ENCODE measurements at regions not wholly inside any gene's neighbourhood (a gene's known extent, or its start where the extent isn't known, plus 50 kb on each side); places are given as distances from the start of the nearest gene placed in this dataset.
"Not testable (repeated sequence)": the region's sequence is repeated elsewhere in the genome, so short reads cannot be mapped to it uniquely, and the experiment has no call there.

DNA sequence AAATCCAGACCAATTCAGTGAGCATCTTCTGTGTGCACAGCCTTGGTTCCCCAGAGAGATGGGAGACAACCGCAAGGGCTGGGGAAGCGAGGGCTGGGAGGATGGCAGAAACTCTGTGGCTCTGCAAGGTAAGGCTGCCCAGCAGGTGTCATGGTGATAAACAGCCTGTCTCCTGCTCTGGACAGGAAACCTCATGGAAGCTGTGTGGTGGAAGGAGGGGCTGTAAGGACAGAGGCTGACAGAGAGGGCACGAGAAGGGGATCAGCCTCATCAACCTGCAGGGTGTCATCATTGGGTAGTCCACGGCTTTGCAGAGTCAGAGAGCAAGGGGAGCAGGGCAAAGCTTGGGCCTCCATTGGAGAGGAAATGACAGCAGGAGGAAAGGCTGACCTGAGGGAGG lies 138.4 kb upstream of the CADM1 start:
- Mint-ChIP-seq H3K27ac (no peak overlapping the region), H3K4me3 (no peak overlapping the region), H3K36me3 (ENCODE audit: low read depth) (no peaks in the 10 kb centered on the region), H3K27me3 (peaks cover 20% of the 10 kb centered on the region), H3K4me1 (no peaks in the 10 kb centered on the region)
- H3K9me3 ChIP-seq (ENCODE audit: control insufficient read depth, low read length, poor library complexity, severe bottlenecking) = no peaks in the 10 kb centered on the region
- ATAC-seq = no peak
- DNase-seq = no peak

DNA sequence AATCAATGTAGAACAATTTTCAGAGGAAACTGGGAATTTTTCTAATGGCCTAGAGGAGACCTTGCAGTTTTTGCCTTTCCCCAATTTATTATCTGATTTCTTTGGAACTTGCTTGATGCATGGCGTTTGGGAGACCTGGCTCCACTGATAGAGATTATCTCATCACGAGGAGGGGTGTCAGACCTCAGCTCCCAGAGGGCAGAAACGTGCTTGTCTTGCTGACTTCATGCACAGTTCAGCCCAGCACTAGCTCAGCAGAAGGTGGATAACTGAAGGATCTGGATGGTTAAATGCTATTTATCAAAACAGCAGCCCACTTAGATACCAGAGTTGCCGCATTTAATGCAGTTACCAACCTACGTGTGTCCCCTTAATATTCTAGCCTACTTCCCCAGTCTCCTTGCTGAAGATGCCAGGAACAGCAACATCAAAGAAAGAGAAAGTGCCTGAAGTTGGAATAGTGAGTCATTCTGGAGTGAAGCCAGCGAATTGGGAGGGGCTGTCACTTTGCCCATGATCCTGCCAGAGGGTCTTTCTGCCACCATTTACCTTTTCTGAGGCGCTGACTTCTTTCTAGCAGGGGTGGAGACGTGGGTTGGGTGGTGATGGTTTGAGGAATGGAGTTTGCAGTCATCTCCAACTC lies 133.5 kb upstream of the CADM1 start:
- Mint-ChIP-seq H3K4me1 (no peaks in the 10 kb centered on the region), H3K36me3 (ENCODE audit: low read depth) (no peaks in the 10 kb centered on the region), H3K27ac (no peak overlapping the region), H3K4me3 (no peak overlapping the region), H3K27me3 (peaks cover 4% of the 10 kb centered on the region)
- H3K9me3 ChIP-seq (ENCODE audit: control insufficient read depth, low read length, poor library complexity, severe bottlenecking) = no peaks in the 10 kb centered on the region
- ATAC-seq = no peak
- DNase-seq = no peak

DNA sequence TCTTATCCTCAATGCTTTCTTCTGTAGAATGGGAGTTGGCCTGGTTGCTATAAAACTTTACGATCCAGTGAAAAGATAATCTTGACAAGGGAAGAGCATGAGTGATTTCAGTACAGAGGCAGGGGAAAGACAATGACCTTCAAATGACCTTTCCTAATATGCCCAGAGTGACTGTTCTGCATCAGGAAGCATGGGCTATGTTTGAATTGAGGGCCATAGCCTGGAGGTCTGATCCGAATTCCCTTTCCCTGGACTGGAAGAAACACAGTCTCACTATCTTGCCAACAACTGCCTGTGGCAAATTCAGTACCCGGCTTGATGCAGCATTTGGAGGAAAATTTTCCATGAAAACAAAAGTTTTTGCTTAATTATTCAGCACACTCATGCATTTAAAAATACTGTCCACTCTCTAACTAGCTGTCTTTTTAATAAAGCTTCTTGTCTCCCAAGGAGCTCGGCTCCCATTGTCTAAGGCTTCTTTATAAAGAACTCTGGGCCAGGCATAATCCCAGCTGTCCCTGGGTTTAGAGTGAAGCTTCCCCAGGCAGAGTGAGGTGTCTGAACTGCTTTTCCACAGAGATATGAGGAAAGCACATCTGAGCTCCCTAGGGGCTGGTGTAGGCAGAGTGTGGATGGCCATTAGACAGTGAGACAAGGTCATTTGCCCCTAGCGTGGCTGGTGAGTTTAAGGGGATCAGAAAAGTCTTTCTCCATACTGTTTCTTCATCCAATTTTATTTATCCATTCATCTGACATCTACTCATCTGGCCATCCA lies 132.7 kb upstream of the CADM1 start:
- DNase-seq (no peak), ATAC-seq (no peak)
- Mint-ChIP-seq H3K27me3 (no peaks in the 10 kb centered on the region), H3K36me3 (ENCODE audit: low read depth) (no peaks in the 10 kb centered on the region), H3K27ac (no peak overlapping the region), H3K4me3 (no peak overlapping the region), H3K4me1 (no peaks in the 10 kb centered on the region)
- no peaks in the 10 kb centered on the region for H3K9me3 ChIP-seq (ENCODE audit: control insufficient read depth, low read length, poor library complexity, severe bottlenecking)

DNA sequence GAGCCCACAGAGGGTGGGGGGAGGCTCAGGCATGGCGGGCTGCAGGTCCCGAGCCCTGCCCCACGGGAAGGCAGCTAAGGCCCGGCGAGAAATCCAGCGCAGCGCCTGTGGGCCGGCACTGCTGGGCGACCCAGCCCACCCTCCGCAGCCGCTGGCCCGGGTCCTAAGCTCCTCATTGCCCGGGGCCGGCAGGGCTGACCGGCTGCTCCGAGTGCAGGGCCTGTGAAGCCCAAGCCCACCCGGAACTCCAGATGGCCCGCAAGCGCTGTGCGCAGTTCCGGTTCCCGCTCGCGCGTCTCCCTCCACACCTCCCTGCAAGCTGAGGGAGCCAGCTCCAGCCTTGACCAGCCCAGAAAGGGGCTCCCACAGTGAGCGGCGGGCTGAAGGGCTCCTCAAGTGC lies 129.8 kb upstream of the CADM1 start:
- not testable (repeated sequence) for ATAC-seq; H3K36me3 Mint-ChIP-seq (ENCODE audit: low read depth); H3K27ac Mint-ChIP-seq; H3K9me3 ChIP-seq (ENCODE audit: control insufficient read depth, low read length, poor library complexity, severe bottlenecking); DNase-seq; H3K4me1 Mint-ChIP-seq; H3K4me3 Mint-ChIP-seq
- peaks cover 10% of the 10 kb centered on the region for H3K27me3 Mint-ChIP-seq

DNA sequence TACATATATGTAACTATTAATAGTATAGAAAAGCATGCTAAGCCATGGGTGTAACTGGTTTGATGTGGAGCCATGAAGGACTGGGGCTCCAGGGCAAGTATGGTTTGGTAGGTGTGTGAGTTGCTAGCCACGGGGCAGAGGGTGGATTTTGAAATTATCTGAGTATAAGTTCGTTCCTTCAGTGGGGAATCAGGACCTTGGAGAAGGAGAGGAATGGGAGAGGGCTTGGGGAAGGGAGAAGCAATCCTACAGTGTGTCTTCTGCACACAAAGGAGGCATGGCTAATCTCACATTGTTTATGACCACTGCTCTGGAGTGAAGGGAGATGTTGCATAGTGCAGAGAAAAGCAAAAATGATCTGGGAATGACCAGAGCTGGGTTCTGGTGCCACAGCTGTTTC lies 127.8 kb upstream of the CADM1 start:
- peaks cover 10% of the 10 kb centered on the region for H3K27me3 Mint-ChIP-seq
- H3K36me3 Mint-ChIP-seq (ENCODE audit: low read depth) = no peaks in the 10 kb centered on the region
- H3K4me1 Mint-ChIP-seq = no peaks in the 10 kb centered on the region
- DNase-seq (no peak), ATAC-seq (no peak)
- H3K4me3 Mint-ChIP-seq = no peak overlapping the region
- H3K9me3 ChIP-seq (ENCODE audit: control insufficient read depth, low read length, poor library complexity, severe bottlenecking) = no peaks in the 10 kb centered on the region
- H3K27ac Mint-ChIP-seq = no peak overlapping the region

DNA sequence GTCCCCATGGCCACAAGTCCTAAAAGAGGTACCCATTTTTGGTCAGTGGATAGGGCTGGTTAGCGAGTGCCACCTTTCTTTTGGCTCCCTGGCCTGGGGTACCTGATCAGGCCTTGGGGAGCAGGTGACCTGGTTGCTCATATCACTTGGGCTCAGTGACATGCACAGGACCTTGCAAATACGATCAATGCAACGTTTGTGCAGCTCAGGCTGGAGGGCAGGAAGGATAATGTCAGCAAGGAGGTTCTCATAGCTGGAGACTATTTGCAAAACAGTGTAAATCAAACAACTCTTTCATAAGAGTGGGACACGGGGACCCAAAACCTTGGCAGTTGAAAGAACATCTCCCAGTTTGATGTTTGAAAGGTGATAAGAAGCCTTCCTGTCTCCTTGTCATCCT lies 127.4 kb upstream of the CADM1 start:
- DNase-seq (no peak), ATAC-seq (no peak)
- H3K27ac Mint-ChIP-seq = no peak overlapping the region
- H3K36me3 Mint-ChIP-seq (ENCODE audit: low read depth) = no peaks in the 10 kb centered on the region
- no peaks in the 10 kb centered on the region for H3K9me3 ChIP-seq (ENCODE audit: control insufficient read depth, low read length, poor library complexity, severe bottlenecking)
- H3K27me3 Mint-ChIP-seq = peaks cover 10% of the 10 kb centered on the region
- no peaks in the 10 kb centered on the region for H3K4me1 Mint-ChIP-seq
- H3K4me3 Mint-ChIP-seq = no peak overlapping the region

DNA sequence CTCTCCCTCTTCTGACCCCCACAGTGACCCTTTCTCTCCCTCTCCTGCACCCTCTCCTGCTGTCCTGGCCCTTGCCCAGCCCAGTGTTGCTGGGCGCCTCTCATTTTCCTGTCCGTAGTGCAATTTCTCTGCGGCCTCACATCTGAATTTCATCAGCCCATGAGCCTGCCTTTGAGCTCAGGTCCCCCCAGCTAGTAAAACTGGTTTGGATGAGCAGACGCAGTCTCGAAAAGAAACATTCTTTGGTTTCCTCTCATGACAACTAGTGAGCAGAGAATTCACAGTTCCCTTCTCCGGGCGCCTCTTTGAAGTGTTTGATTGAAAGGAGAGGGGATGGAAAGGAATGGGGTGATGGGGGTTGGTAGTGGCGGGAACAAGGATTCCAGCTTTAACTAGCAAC lies 126.0 kb upstream of the CADM1 start:
- no peaks in the 10 kb centered on the region for H3K36me3 Mint-ChIP-seq (ENCODE audit: low read depth)

DNA sequence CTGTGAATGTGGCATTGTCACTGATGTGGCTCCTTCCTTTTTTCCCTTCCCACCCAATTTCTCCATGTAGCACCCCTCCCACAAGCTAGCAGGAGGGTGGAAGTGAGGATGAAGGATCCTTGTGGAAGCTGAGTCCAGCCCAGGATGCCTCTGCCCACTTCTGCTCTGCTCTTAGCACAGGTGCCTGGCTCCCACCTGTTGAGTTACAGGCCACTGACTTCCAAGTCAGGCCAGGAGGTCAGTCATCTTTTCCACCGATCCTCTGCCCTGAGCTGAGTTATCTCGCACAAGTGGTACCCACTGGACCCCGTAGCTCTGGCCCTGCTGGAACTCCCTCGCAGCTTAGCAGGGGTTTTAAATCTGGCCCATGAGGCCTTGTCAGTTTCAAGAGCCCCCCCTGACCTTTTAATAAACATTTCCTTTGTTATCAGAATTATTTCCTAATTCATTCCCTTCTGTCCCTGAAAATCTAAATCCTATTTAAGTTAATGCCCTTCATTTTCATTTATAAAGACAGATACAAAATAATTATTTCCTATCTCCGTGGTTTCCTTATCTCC lies 125.3 kb upstream of the CADM1 start:
- H3K27ac Mint-ChIP-seq = no peak overlapping the region
- H3K4me3 Mint-ChIP-seq = no peak overlapping the region
- DNase-seq = no peak
- H3K4me1 Mint-ChIP-seq = no peaks in the 10 kb centered on the region
- H3K36me3 Mint-ChIP-seq (ENCODE audit: low read depth) = no peaks in the 10 kb centered on the region
- peaks cover 10% of the 10 kb centered on the region for H3K27me3 Mint-ChIP-seq
- H3K9me3 ChIP-seq (ENCODE audit: control insufficient read depth, low read length, poor library complexity, severe bottlenecking) = no peaks in the 10 kb centered on the region
- ATAC-seq = no peak

More for the DNA sequence above, 126.0 kb upstream of the CADM1 start:
- Mint-ChIP-seq H3K27me3 (peaks cover 10% of the 10 kb centered on the region), H3K27ac (no peak overlapping the region), H3K4me3 (no peak overlapping the region), H3K4me1 (no peaks in the 10 kb centered on the region)
- no peaks in the 10 kb centered on the region for H3K9me3 ChIP-seq (ENCODE audit: control insufficient read depth, low read length, poor library complexity, severe bottlenecking)
- no peak for DNase-seq
- ATAC-seq = no peak

DNA sequence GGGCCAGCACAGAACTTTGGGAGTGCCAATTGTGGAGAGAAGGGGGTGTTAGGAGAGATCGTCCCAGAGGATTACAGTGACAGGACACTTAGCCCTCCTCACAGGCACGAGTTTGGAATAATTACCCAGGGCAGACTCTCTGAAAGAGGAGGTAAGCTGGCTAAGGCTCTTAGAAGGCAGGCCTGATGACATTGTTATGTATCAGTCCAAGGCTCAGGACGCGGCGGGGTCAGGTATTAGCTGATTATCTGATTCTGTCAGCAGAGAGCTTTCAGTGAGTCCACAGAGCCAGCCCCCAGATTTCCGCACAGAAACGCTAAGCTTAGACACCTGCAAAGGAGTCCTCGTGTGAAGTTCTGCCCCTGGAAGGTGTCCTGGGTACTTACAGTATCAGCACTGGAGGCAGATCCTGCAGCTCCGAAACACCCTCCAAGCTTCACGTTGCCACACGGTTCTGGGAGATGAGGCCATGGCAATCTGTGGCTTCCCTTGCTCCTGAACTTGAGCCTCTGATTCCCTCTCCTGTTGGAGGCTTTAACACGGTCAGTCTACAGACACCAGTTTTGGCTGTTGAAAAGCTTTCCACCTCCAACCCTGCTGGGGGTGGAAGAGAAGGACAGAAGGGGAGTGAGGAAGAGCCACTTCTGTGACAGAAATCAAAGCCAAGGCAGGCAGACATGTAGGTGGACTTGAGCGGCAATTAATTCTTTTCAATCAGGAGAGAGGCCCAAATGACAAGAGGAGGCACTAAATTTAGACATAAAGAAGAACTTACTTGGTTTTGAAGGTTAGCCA lies 123.6 kb upstream of the CADM1 start:
- H3K27ac Mint-ChIP-seq = no peak overlapping the region
- H3K4me3 Mint-ChIP-seq = no peak overlapping the region
- DNase-seq (no peak), ATAC-seq (no peak)
- H3K9me3 ChIP-seq (ENCODE audit: control insufficient read depth, low read length, poor library complexity, severe bottlenecking) = no peaks in the 10 kb centered on the region
- H3K36me3 Mint-ChIP-seq (ENCODE audit: low read depth) = no peaks in the 10 kb centered on the region
- no peaks in the 10 kb centered on the region for H3K4me1 Mint-ChIP-seq
- H3K27me3 Mint-ChIP-seq = peaks cover 10% of the 10 kb centered on the region

DNA sequence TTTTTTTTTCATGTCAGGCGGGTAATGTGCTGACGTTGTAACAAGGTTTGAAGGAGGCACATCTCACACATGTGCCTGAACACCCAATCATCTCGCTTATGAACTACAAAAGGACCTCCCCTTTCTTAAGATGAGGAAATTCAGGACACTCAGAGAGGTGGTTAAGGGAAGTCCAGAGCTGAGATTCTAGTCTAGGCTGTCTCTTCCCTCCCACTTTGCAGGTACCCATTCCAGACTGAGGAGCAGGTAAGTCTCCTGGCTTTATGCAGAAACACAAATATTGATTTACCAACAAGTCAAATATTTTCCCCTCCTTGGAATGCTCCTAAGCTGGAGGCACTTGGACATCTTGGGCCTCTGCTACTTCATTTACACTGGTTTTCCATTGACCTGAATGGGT lies 122.9 kb upstream of the CADM1 start:
- ATAC-seq (no peak), DNase-seq (no peak)
- Mint-ChIP-seq H3K36me3 (ENCODE audit: low read depth) (no peaks in the 10 kb centered on the region), H3K4me3 (no peak overlapping the region), H3K27me3 (peaks cover 10% of the 10 kb centered on the region), H3K27ac (no peak overlapping the region), H3K4me1 (no peaks in the 10 kb centered on the region)
- H3K9me3 ChIP-seq (ENCODE audit: control insufficient read depth, low read length, poor library complexity, severe bottlenecking) = no peaks in the 10 kb centered on the region

DNA sequence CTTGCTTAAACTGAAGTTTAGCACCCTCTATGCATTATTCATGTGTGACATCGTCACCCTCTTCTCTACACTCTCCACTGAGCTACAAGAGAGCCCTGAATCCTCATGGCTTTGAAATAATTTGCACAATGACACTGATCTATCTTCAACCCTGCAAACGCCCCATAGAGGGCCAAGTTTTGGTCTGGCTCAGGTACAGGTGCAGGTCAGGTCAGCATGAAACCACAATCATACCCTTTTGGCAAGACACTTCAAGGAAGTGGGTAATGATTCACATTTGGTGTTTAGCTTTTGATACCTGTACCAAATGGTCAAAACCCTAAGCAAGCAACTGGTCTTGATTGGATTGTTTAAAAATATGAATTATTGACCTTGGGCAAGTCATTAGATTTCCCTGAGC lies 122.2 kb upstream of the CADM1 start:
- no peaks in the 10 kb centered on the region for H3K9me3 ChIP-seq (ENCODE audit: control insufficient read depth, low read length, poor library complexity, severe bottlenecking)
- H3K27ac Mint-ChIP-seq = no peak overlapping the region
- DNase-seq = no peak
- no peaks in the 10 kb centered on the region for H3K36me3 Mint-ChIP-seq (ENCODE audit: low read depth)
- ATAC-seq = no peak
- H3K4me1 Mint-ChIP-seq = no peaks in the 10 kb centered on the region
- H3K27me3 Mint-ChIP-seq = peaks cover 10% of the 10 kb centered on the region
- no peak overlapping the region for H3K4me3 Mint-ChIP-seq

DNA sequence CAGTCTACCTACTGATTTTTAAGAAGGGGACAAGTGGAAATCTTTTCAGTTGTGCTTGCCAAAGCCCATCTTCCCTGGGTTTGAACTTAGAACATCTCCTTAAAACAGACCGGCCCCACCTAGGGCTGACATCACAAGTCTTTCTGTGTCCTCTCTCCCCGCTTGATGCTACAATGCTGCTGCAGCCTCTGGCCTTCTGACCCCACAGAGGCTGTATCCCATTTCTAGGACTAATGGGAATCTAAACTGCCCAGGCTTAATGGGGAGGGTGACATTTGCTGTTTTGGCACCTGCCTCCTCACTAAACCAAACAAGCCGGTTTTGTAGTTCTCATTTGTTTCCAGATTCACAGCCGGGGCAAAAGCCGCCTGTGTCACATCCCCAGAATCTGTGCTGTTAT lies 121.3 kb upstream of the CADM1 start:
- Mint-ChIP-seq H3K27me3 (peaks cover 10% of the 10 kb centered on the region), H3K4me1 (no peaks in the 10 kb centered on the region)
- no peak for ATAC-seq

DNA sequence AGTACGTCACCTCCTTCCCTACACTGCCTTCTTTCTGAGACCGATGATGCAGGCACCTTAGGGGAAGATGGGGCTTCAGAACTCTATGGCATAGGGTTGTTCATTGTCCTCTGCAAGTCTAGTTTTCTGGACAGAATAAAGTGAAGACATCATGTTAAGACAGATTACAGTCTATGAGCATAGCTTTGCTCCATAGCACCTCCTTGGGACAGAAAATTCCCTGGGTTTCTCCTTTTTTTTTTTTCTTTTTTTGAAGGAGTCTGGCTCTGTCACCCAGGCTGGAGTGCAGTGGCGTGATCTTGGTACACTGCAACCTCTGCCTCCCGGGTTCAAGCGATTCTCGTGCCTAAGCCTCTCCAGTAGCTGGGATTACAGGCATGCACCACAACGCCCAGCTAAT lies 119.8 kb upstream of the CADM1 start:
- no peaks in the 10 kb centered on the region for H3K27me3 Mint-ChIP-seq
- no peak overlapping the region for H3K4me3 Mint-ChIP-seq
- H3K9me3 ChIP-seq (ENCODE audit: control insufficient read depth, low read length, poor library complexity, severe bottlenecking) = no peaks in the 10 kb centered on the region
- DNase-seq = no peak
- ATAC-seq = no peak
- H3K27ac Mint-ChIP-seq = no peak overlapping the region
- H3K36me3 Mint-ChIP-seq (ENCODE audit: low read depth) = no peaks in the 10 kb centered on the region
- H3K4me1 Mint-ChIP-seq = no peaks in the 10 kb centered on the region

More for the DNA sequence above, 121.3 kb upstream of the CADM1 start:
- Mint-ChIP-seq H3K27ac (no peak overlapping the region), H3K36me3 (ENCODE audit: low read depth) (no peaks in the 10 kb centered on the region), H3K4me3 (no peak overlapping the region)
- no peaks in the 10 kb centered on the region for H3K9me3 ChIP-seq (ENCODE audit: control insufficient read depth, low read length, poor library complexity, severe bottlenecking)
- no peak for DNase-seq

Data from T-helper 17 cell (primary cell).